Sigmoid colon (tissue), 6 donors: ENCODE measurements at regions not wholly inside any gene's neighbourhood (a gene's known extent, or its start where the extent isn't known, plus 50 kb on each side); places are given as distances from the start of the nearest gene placed in this dataset.

Experiments
- DNase-seq: peaks from one replicate; pipeline ENCODE4 v3.0.0-alpha.2; 2019
- H3K27ac ChIP-seq, 4 donors: fragments of 200-600 bp; sonication (generic); one replicate each; pipeline ENCODE4 v1.5.1; 2016 to 2019; ENCODE audit warnings: mild to moderate bottlenecking in 1 of 4
- H3K27me3 ChIP-seq, 3 donors: fragments of 200-600 bp; sonication (generic); one replicate each; pipeline ENCODE4 v1.5.1; 2019; ENCODE audit warnings: mild to moderate bottlenecking in 1 of 3
- H3K36me3 ChIP-seq, 4 donors: fragments of 200-600 bp; sonication (generic); one replicate each; pipeline ENCODE4 v1.5.1; 2016 to 2019
- H3K4me1 ChIP-seq, 4 donors: fragments of 200-600 bp; sonication (generic); one replicate each; pipeline ENCODE4 v1.5.1; 2017 to 2019
- H3K4me3 ChIP-seq, 4 donors: fragments of 200-600 bp; sonication (generic); one replicate each; pipeline ENCODE4 v1.5.1; 2017 to 2019; ENCODE audit warnings: mild to moderate bottlenecking in 2 of 4, moderate library complexity in 1 of 4
- H3K9me3 ChIP-seq, 4 donors: fragments of 200-600 bp in 3 of 4; sonication (generic) in 3 of 4; one replicate each; pipeline versions ENCODE4 v1.5.1 to v1.6.1; 2013 to 2019
- EP300 ChIP-seq, 4 donors: sonication (generic); formaldehyde crosslinking; IDR thresholded peaks; one replicate each; pipeline ENCODE4 v1.6.1; 2017; ENCODE audit warnings: antibody characterized with exemption in 4 of 4
- POLR2A ChIP-seq, 2 donors: fragments of 450-650 bp; IDR thresholded peaks; one replicate each; pipeline ENCODE4 v1.6.1; 2016; ENCODE audit warnings: antibody characterized with exemption in 2 of 2, mild to moderate bottlenecking in 2 of 2, moderate library complexity in 2 of 2
- POLR2AphosphoS5 ChIP-seq, 4 donors: sonication (generic); formaldehyde crosslinking; IDR thresholded peaks; one replicate each; pipeline ENCODE4 v1.6.1; 2017; ENCODE audit warnings: antibody characterized with exemption in 4 of 4
- WGBS, 2 donors: extraction: QIAGEN DNeasy Blood & Tissue Kit; methylation state at CpG; one replicate each; pipeline ENCODE4 v1.1.7; 2013; 5-methylcytosine and 5-hydroxymethylcytosine counted together
- intact Hi-C: fragments of 100-400 bp; cut with DNase I; formaldehyde crosslinking; loops from one replicate; pipeline ENCODE4 v1.15.1; 2023
- TF ChIP-seq, protein P1 (sequence below), 4 experiments: fragments of 450-650 bp in 3 of 4; fragments of 200-600 bp in 1 of 4; IDR thresholded peaks; one replicate each; pipeline ENCODE4 v1.5.1; 2016 to 2019; ENCODE audit warnings: antibody characterized with exemption in 4 of 4, mild to moderate bottlenecking in 3 of 4, moderate library complexity in 2 of 4
- donor health status: healthy with polysubstance abuse.
- donor health status: healthy.

DNA sequence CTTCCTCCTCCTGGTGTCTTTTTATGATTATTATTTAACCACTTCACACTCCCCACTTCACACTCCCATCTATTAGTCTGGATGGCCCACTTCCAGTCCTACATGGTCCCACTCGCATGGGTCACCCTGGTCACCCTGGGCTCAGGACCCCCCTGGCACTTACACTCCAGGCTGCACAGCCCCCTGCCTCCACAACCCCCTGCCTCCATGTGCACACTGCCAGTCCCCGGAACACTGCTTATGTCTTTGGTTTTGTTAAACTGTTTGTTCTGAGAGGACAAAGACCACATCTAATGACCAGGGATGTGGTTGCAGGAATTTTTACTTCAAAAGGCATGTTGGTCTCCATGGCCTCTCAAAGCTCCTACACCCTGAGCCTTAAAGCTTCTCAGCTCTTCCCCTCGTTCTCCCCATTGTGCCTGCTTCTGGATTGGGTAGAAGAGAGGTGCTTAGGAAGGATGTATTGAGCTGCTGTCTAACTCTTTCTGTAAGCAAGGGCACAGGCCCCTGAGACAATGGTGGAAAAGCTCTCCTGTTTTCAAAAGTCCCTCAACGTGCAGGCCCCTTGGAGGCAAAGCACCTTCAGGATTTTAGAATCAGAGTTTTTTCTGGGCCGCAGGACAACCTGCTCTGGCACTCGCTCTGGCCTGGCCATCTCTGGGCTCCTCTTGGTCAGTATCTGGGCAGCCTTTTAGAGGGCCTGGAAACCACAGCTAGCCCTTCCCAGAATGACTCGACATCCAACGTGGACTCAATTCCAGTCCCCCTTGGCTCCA, 150.0 kb upstream of the HAAO start:
- H3K27me3 ChIP-seq: no peaks in the 10 kb centered on the region
- H3K36me3 ChIP-seq: no peaks in the 10 kb centered on the region
- no peak for DNase-seq
- 87 to 92% methylated on average over 8 of the region's 8 CpGs for WGBS, 2 donors
- intact Hi-C loops: no loop called here
- H3K4me3 ChIP-seq: no peak overlapping the region
- H3K4me1 ChIP-seq: peaks cover 0 to 23% (median 19%) of the 10 kb centered on the region in 4 donors
- TF ChIP-seq, protein P1, sequence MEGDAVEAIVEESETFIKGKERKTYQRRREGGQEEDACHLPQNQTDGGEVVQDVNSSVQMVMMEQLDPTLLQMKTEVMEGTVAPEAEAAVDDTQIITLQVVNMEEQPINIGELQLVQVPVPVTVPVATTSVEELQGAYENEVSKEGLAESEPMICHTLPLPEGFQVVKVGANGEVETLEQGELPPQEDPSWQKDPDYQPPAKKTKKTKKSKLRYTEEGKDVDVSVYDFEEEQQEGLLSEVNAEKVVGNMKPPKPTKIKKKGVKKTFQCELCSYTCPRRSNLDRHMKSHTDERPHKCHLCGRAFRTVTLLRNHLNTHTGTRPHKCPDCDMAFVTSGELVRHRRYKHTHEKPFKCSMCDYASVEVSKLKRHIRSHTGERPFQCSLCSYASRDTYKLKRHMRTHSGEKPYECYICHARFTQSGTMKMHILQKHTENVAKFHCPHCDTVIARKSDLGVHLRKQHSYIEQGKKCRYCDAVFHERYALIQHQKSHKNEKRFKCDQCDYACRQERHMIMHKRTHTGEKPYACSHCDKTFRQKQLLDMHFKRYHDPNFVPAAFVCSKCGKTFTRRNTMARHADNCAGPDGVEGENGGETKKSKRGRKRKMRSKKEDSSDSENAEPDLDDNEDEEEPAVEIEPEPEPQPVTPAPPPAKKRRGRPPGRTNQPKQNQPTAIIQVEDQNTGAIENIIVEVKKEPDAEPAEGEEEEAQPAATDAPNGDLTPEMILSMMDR (IDR thresholded peaks at IDR 0.05): no peak
- no peak for TF ChIP-seq POLR2AphosphoS5 (IDR thresholded peaks at IDR 0.05)
- TF ChIP-seq EP300 (IDR thresholded peaks at IDR 0.05): no peak
- no peak for TF ChIP-seq POLR2A (IDR thresholded peaks at IDR 0.05)
- H3K27ac ChIP-seq: no peak overlapping the region
- H3K9me3 ChIP-seq: no peaks in the 10 kb centered on the region

DNA sequence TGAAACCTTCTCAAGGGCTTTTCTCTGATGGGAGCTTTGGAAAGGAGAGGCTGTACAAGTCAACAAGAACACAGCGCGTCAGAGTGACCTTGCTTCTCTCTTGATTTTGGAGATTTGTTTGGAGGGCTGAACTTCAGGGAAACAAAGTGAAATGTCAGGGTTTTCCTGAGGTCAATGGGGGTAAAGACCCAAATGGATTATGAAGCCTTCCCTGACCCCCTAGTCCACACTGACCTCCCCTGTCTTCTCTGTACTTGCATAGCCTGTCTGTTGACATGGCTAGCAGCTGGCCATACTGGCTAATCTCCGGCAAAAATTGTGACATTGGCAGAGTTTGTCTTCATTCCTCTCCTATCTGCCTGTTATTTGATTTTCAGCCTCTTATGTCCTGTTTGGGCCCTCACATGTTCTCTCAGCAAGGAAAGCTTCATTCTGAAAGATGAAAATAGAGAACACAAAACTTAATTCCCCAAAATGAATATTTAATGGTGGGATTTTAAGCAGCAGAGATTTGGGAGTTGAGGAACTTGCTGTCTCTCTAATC, 149.3 kb upstream of the HAAO start:
- intact Hi-C loops: no loop called here
- no peaks in the 10 kb centered on the region for H3K27me3 ChIP-seq
- peaks cover 0 to 18% (median 15%) of the 10 kb centered on the region in 4 donors for H3K4me1 ChIP-seq
- no peak for DNase-seq
- 85 to 89% methylated on average over 3 of the region's 3 CpGs for WGBS, 2 donors
- no peaks in the 10 kb centered on the region for H3K9me3 ChIP-seq
- no peaks in the 10 kb centered on the region for H3K36me3 ChIP-seq
- H3K27ac ChIP-seq: no peak overlapping the region
- no peak overlapping the region for H3K4me3 ChIP-seq
- TF ChIP-seq, protein P1 (IDR thresholded peaks at IDR 0.05): no peak
- TF ChIP-seq POLR2A (IDR thresholded peaks at IDR 0.05) (no peak), EP300 (IDR thresholded peaks at IDR 0.05) (no peak), POLR2AphosphoS5 (IDR thresholded peaks at IDR 0.05) (no peak)

DNA sequence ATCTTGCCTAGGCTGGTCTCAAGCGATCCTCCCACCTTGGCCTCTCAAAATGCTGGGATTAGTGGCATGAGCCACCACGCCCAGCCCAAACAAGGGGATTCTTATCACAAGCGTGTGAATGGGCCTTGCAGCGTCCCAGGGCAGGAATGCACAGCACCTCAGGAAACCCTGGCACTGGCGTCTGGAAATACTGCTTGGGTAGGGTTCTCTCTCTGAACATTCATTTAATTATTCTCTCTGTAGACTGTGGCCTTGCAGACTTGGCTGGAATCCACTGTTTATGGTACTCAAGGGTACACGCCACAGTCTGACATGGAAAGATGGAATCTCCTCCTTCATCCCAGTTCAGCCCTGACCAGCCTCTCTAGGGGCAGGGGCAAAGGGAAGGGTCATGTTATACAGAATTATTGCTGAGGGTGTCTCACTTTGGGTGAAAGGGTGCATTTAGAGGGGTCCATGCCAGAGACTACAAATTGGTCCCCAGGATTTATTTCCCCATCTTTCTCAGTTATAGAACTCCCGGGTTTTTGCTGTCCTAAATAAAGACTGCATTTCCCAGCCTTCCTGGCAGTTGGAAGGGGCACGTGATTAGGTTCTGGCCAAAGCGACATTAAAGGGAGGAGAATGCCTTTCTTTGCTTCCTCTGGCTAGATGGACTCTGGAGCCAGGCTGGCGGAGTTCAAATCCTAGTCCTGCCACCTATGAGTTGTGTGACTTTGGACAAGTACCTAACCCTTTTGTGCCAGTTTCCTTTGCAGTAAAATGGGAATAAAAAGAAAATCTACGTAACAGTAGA, 147.2 kb upstream of the HAAO start:
- 26 to 69% methylated on average over 11 of the region's 11 CpGs for WGBS, 2 donors
- H3K9me3 ChIP-seq: no peaks in the 10 kb centered on the region
- DNase-seq: no peak
- no peaks in the 10 kb centered on the region for H3K36me3 ChIP-seq
- H3K4me1 ChIP-seq: peaks cover 0 to 14% (median 13%) of the 10 kb centered on the region in 4 donors
- intact Hi-C loops: loop anchor here (2.0 kb wide), 1 partner anchor 111 kb away; no protein-coding TSS in a partner anchor
- TF ChIP-seq, protein P1 (IDR thresholded peaks at IDR 0.05): no peak
- TF ChIP-seq POLR2A (IDR thresholded peaks at IDR 0.05) (no peak), POLR2AphosphoS5 (IDR thresholded peaks at IDR 0.05) (no peak), EP300 (IDR thresholded peaks at IDR 0.05) (no peak)
- no peak overlapping the region for H3K4me3 ChIP-seq
- H3K27ac ChIP-seq: peak overlapping the region; percentile 10 to 54 (median 32)
- no peaks in the 10 kb centered on the region for H3K27me3 ChIP-seq

DNA sequence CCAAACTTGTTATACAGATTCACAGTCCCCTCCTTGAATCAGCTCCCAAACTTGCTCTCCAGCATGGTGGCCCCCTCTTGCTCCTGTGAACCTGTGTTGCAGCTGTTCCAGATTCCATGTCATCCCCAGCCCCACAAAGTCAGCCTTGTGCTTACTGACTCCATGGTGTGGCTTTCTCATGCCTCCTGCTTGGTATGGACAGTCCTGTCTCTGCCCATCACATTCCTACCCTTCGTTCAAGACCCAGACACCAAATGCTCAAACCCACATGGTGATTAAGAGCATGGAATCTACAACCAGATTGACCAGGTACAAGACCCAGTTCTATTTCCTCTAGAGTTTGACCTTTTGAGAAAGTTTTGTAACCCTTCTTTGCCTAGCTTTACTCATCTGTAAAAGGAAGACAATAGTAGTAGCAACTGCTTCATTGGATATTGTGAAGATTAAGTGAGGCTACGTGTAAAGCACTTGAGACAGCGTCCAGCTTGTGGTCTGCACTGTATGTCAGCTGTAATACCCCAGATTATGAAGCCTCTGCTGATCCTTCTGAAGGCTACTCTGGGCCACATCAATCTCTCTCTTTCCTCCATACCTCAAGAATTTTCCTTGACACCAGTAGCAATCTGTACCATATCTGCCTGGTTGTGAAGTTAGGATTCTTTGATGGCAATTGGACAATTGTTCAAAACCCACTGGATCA, 146.4 kb upstream of the HAAO start:
- DNase-seq: no peak
- H3K9me3 ChIP-seq: no peaks in the 10 kb centered on the region
- WGBS, 2 donors: 86 to 88% methylated on average over 3 of the region's 3 CpGs
- H3K4me3 ChIP-seq: no peak overlapping the region
- H3K4me1 ChIP-seq: peaks cover 0 to 14% (median 13%) of the 10 kb centered on the region in 4 donors
- peak overlapping the region; percentile 10 to 54 (median 32) for H3K27ac ChIP-seq
- intact Hi-C loops: loop anchor here (2.0 kb wide), 1 partner anchor 110 kb away; no protein-coding TSS in a partner anchor
- no peaks in the 10 kb centered on the region for H3K36me3 ChIP-seq
- no peaks in the 10 kb centered on the region for H3K27me3 ChIP-seq
- no peak for TF ChIP-seq EP300 (IDR thresholded peaks at IDR 0.05)
- TF ChIP-seq, protein P1 (IDR thresholded peaks at IDR 0.05): no peak
